ENCODE measurements at regions not wholly inside any gene's neighbourhood (a gene's known extent, or its start where the extent isn't known, plus 50 kb on each side); places are given as distances from the start of the nearest gene placed in this dataset.

GRCh38 chr4:144461906-144462305, 184.1 kb upstream of the HHIP start:
- TF ChIP-seq, protein P1, sequence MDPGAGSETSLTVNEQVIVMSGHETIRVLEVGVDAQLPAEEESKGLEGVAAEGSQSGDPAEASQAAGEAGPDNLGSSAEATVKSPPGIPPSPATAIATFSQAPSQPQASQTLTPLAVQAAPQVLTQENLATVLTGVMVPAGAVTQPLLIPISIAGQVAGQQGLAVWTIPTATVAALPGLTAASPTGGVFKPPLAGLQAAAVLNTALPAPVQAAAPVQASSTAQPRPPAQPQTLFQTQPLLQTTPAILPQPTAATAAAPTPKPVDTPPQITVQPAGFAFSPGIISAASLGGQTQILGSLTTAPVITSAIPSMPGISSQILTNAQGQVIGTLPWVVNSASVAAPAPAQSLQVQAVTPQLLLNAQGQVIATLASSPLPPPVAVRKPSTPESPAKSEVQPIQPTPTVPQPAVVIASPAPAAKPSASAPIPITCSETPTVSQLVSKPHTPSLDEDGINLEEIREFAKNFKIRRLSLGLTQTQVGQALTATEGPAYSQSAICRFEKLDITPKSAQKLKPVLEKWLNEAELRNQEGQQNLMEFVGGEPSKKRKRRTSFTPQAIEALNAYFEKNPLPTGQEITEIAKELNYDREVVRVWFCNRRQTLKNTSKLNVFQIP (CRISPR knock-in tag; IDR thresholded peaks at IDR 0.05; ENCODE audit: borderline replicate concordance, low read depth), result no peak
- no peak for TF ChIP-seq RARB (CRISPR knock-in tag; IDR thresholded peaks at IDR 0.05)
- no peak for TF ChIP-seq BACH2 (CRISPR knock-in tag; IDR thresholded peaks at IDR 0.05; ENCODE audit: borderline replicate concordance)
- TF ChIP-seq ESRRG (CRISPR knock-in tag; IDR thresholded peaks at IDR 0.05), result no peak
- TF ChIP-seq, protein P2, sequence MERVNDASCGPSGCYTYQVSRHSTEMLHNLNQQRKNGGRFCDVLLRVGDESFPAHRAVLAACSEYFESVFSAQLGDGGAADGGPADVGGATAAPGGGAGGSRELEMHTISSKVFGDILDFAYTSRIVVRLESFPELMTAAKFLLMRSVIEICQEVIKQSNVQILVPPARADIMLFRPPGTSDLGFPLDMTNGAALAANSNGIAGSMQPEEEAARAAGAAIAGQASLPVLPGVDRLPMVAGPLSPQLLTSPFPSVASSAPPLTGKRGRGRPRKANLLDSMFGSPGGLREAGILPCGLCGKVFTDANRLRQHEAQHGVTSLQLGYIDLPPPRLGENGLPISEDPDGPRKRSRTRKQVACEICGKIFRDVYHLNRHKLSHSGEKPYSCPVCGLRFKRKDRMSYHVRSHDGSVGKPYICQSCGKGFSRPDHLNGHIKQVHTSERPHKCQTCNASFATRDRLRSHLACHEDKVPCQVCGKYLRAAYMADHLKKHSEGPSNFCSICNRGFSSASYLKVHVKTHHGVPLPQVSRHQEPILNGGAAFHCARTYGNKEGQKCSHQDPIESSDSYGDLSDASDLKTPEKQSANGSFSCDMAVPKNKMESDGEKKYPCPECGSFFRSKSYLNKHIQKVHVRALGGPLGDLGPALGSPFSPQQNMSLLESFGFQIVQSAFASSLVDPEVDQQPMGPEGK (CRISPR knock-in tag; IDR thresholded peaks at IDR 0.05; ENCODE audit: borderline replicate concordance), result no peak
- no peak for TF ChIP-seq CREB5 (CRISPR knock-in tag; IDR thresholded peaks at IDR 0.05; ENCODE audit: low read depth)
- TF ChIP-seq ZFP3 (CRISPR knock-in tag; IDR thresholded peaks at IDR 0.05), result no peak
- no peak for TF ChIP-seq GLIS3 (CRISPR knock-in tag; IDR thresholded peaks at IDR 0.05)
- no peak for TF ChIP-seq ZFP30 (CRISPR knock-in tag; IDR thresholded peaks at IDR 0.05)
- no peak for TF ChIP-seq ARNTL (CRISPR knock-in tag; IDR thresholded peaks at IDR 0.05; ENCODE audit: borderline replicate concordance, low read depth)
